ENCODE measurements at regions not wholly inside any gene's neighbourhood (a gene's known extent, or its start where the extent isn't known, plus 50 kb on each side); places are given as distances from the start of the nearest gene placed in this dataset.
A peak's percentile ranks its signal among the peaks of the same experiment; 100 is the strongest.

GRCh38 chr1:9179463-9180110 is 50.7 kb upstream of the GPR157 start:
- DNase-seq (ENCODE audit: low read depth in 2 of 2): no peak

GRCh38 chr1:9180111-9180819 is 51.4 kb upstream of the GPR157 start:
- peak in 1 of 2 donors; percentile 44 for DNase-seq (ENCODE audit: low read depth in 2 of 2)

GRCh38 chr1:9181176-9181906 is 52.4 kb upstream of the GPR157 start:
- peak; percentile 73 to 80 for DNase-seq (ENCODE audit: low read depth in 2 of 2)

GRCh38 chr1:9181990-9182783 is 52.4 kb upstream of the H6PD start:
- peak; percentile 64 to 69 for DNase-seq (ENCODE audit: low read depth in 2 of 2)

GRCh38 chr1:9182784-9183257 is 51.8 kb upstream of the H6PD start:
- peak; percentile 24 to 26 for DNase-seq (ENCODE audit: low read depth in 2 of 2)

- DNase-seq (ENCODE audit: low read depth in 2 of 2): peak in 1 of 2 donors; percentile 27
Observed at GRCh38 chr1:9183441-9183840, 51.1 kb upstream of the H6PD start.

GRCh38 chr1:9183898-9184297 is 50.7 kb upstream of the H6PD start:
- DNase-seq (ENCODE audit: low read depth in 2 of 2): no peak

GRCh38 chr1:9184749-9185148 is 49.8 kb upstream of the H6PD start:
- DNase-seq (ENCODE audit: low read depth in 2 of 2): no peak

Data from lung microvascular endothelial cell (primary cell).